ENCODE measurements at regions not wholly inside any gene's neighbourhood (a gene's known extent, or its start where the extent isn't known, plus 50 kb on each side); places are given as distances from the start of the nearest gene placed in this dataset.

- DNase-seq = no peak
- Histone ChIP-seq H2BK15ac (ENCODE audit: low read depth, poor library complexity, severe bottlenecking) (no peak overlapping the region), H3K4me1 (ENCODE audit: control insufficient read depth, insufficient read depth, low read depth, low read length) (no peaks in the 10 kb centered on the region), H4K91ac (ENCODE audit: low read length) (no peak overlapping the region), H3K79me1 (replicated peaks; ENCODE audit: low read length, poor library complexity, severe bottlenecking) (no peaks in the 10 kb centered on the region), H2AFZ (ENCODE audit: low read depth, low read length) (no peak overlapping the region), H3K27ac (ENCODE audit: low read length, poor library complexity, severe bottlenecking) (no peak overlapping the region), H3K4ac (ENCODE audit: low read depth in 1 of 2, low read length in 2 of 2) (no peak overlapping the region), H3K4me3 (ENCODE audit: insufficient read depth in 1 of 2, low read depth in 1 of 2, low read length in 2 of 2) (no peak overlapping the region), H2BK12ac (ENCODE audit: low read length in 2 of 2) (no peak overlapping the region), H3K36me3 (ENCODE audit: control insufficient read depth in 1 of 2, insufficient read depth in 2 of 2, low read depth in 1 of 2, low read length in 2 of 2) (no peaks in the 10 kb centered on the region), H3K14ac (ENCODE audit: low read length in 2 of 2) (no peak overlapping the region), H4K8ac (ENCODE audit: low read length) (no peak overlapping the region), H3K23ac (ENCODE audit: low read length in 2 of 2) (no peak overlapping the region), H2BK120ac (ENCODE audit: low read depth, low read length) (no peak overlapping the region), H3K9ac (ENCODE audit: low read length) (no peak overlapping the region), H2BK5ac (ENCODE audit: low read depth, low read length, poor library complexity, severe bottlenecking) (no peak overlapping the region), H3K18ac (ENCODE audit: low read depth in 1 of 2, low read length in 2 of 2) (no peak overlapping the region), H2AK5ac (ENCODE audit: low read length, severe bottlenecking) (no peak overlapping the region), H3K27me3 (ENCODE audit: control insufficient read depth in 1 of 2, insufficient read depth in 1 of 2, low read length in 2 of 2) (no peaks in the 10 kb centered on the region), H3K4me2 (ENCODE audit: low read length, poor library complexity, severe bottlenecking) (no peak overlapping the region), H3K9me3 (ENCODE audit: control insufficient read depth, low read length) (no peaks in the 10 kb centered on the region)
- 93% methylated on average over 1 of the region's 1 CpG for WGBS
Measured at GRCh38 chr13:107091861-107092260, 523.9 kb upstream of the ARGLU1 start.

DNA sequence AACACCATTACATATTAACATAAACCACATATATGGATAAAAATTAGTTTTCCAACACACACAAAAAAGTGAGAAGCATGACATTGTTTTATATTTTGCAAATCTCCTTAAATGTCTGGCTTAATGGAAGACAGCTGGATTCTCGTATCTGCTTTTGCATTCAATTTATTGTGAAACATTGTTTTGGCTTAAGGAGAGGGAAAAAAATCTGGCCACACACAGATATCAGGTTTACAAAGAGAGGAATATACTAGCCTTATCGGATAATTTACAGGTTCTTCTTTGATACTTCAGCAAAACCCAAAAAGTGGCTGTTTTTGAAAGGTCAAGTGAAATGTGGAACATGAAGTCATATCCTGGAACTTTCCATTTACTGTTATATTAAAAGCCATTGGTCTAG is 523.5 kb upstream of the ARGLU1 start:
- Histone ChIP-seq H2AK5ac (ENCODE audit: low read length, severe bottlenecking) (no peak overlapping the region), H3K9me3 (ENCODE audit: control insufficient read depth, low read length) (no peaks in the 10 kb centered on the region), H3K79me1 (replicated peaks; ENCODE audit: low read length, poor library complexity, severe bottlenecking) (no peaks in the 10 kb centered on the region), H2BK15ac (ENCODE audit: low read depth, poor library complexity, severe bottlenecking) (no peak overlapping the region), H3K9ac (ENCODE audit: low read length) (no peak overlapping the region), H3K4ac (ENCODE audit: low read depth in 1 of 2, low read length in 2 of 2) (no peak overlapping the region), H2AFZ (ENCODE audit: low read depth, low read length) (no peak overlapping the region), H4K91ac (ENCODE audit: low read length) (no peak overlapping the region), H3K4me3 (ENCODE audit: insufficient read depth in 1 of 2, low read depth in 1 of 2, low read length in 2 of 2) (no peak overlapping the region), H3K14ac (ENCODE audit: low read length in 2 of 2) (no peak overlapping the region), H4K8ac (ENCODE audit: low read length) (no peak overlapping the region), H3K4me1 (ENCODE audit: control insufficient read depth, insufficient read depth, low read depth, low read length) (no peaks in the 10 kb centered on the region), H3K23ac (ENCODE audit: low read length in 2 of 2) (no peak overlapping the region), H2BK5ac (ENCODE audit: low read depth, low read length, poor library complexity, severe bottlenecking) (no peak overlapping the region), H2BK12ac (ENCODE audit: low read length in 2 of 2) (no peak overlapping the region), H3K27ac (ENCODE audit: low read length, poor library complexity, severe bottlenecking) (no peak overlapping the region), H3K27me3 (ENCODE audit: control insufficient read depth in 1 of 2, insufficient read depth in 1 of 2, low read length in 2 of 2) (no peaks in the 10 kb centered on the region), H3K4me2 (ENCODE audit: low read length, poor library complexity, severe bottlenecking) (no peak overlapping the region), H3K36me3 (ENCODE audit: control insufficient read depth in 1 of 2, insufficient read depth in 2 of 2, low read depth in 1 of 2, low read length in 2 of 2) (no peaks in the 10 kb centered on the region), H3K18ac (ENCODE audit: low read depth in 1 of 2, low read length in 2 of 2) (no peak overlapping the region), H2BK120ac (ENCODE audit: low read depth, low read length) (no peak overlapping the region)
- DNase-seq = no peak
- 100% methylated on average over 1 of the region's 2 CpGs for WGBS

DNA sequence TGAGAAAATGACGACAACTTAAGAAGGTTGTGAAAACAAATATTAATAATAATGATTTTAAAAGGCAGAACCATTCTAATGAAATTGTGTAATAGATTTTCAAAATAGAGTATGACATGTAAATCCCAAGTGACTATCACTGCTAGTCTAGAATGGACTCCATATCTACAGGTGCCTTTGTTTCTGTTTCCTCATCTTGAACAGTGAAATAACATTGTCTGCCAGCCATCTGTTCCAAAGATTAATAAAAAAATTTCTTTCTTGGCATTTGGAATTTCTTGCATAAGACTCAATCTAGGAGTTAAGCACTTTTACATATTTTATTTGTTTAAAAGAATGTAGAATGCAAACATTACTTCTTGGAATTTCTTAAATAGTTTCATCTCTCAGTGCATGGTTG is 520.1 kb upstream of the ARGLU1 start:
- no peaks in the 10 kb centered on the region for H3K79me1 ChIP-seq (replicated peaks; ENCODE audit: low read length, poor library complexity, severe bottlenecking)
- no CpG with 5 or more reads among the region's 1 CpG for WGBS
- no peaks in the 10 kb centered on the region for H3K9me3 ChIP-seq (ENCODE audit: control insufficient read depth, low read length)
- DNase-seq = no peak
- no peak overlapping the region for H3K4me2 ChIP-seq (ENCODE audit: low read length, poor library complexity, severe bottlenecking)
- no peak overlapping the region for H3K27ac ChIP-seq (ENCODE audit: low read length, poor library complexity, severe bottlenecking)
- no peak overlapping the region for H3K9ac ChIP-seq (ENCODE audit: low read length)
- no peak overlapping the region for H2BK120ac ChIP-seq (ENCODE audit: low read depth, low read length)
- H3K14ac ChIP-seq (ENCODE audit: low read length in 2 of 2) = no peak overlapping the region
- H3K4me3 ChIP-seq (ENCODE audit: insufficient read depth in 1 of 2, low read depth in 1 of 2, low read length in 2 of 2) = no peak overlapping the region
- H2BK5ac ChIP-seq (ENCODE audit: low read depth, low read length, poor library complexity, severe bottlenecking) = no peak overlapping the region
- no peak overlapping the region for H2AK5ac ChIP-seq (ENCODE audit: low read length, severe bottlenecking)
- no peak overlapping the region for H4K91ac ChIP-seq (ENCODE audit: low read length)
- no peak overlapping the region for H2AFZ ChIP-seq (ENCODE audit: low read depth, low read length)
- H4K8ac ChIP-seq (ENCODE audit: low read length) = no peak overlapping the region
- H2BK12ac ChIP-seq (ENCODE audit: low read length in 2 of 2) = no peak overlapping the region
- no peaks in the 10 kb centered on the region for H3K27me3 ChIP-seq (ENCODE audit: control insufficient read depth in 1 of 2, insufficient read depth in 1 of 2, low read length in 2 of 2)
- H3K36me3 ChIP-seq (ENCODE audit: control insufficient read depth in 1 of 2, insufficient read depth in 2 of 2, low read depth in 1 of 2, low read length in 2 of 2) = no peaks in the 10 kb centered on the region
- no peaks in the 10 kb centered on the region for H3K4me1 ChIP-seq (ENCODE audit: control insufficient read depth, insufficient read depth, low read depth, low read length)
- H3K18ac ChIP-seq (ENCODE audit: low read depth in 1 of 2, low read length in 2 of 2) = no peak overlapping the region
- H3K4ac ChIP-seq (ENCODE audit: low read depth in 1 of 2, low read length in 2 of 2) = no peak overlapping the region
- H2BK15ac ChIP-seq (ENCODE audit: low read depth, poor library complexity, severe bottlenecking) = no peak overlapping the region
- no peak overlapping the region for H3K23ac ChIP-seq (ENCODE audit: low read length in 2 of 2)

- Histone ChIP-seq H3K9ac (ENCODE audit: low read length) (no peak overlapping the region), H3K9me3 (ENCODE audit: control insufficient read depth, low read length) (no peaks in the 10 kb centered on the region), H4K91ac (ENCODE audit: low read length) (no peak overlapping the region), H3K36me3 (ENCODE audit: control insufficient read depth in 1 of 2, insufficient read depth in 2 of 2, low read depth in 1 of 2, low read length in 2 of 2) (no peaks in the 10 kb centered on the region), H3K18ac (ENCODE audit: low read depth in 1 of 2, low read length in 2 of 2) (no peak overlapping the region), H2AFZ (ENCODE audit: low read depth, low read length) (no peak overlapping the region), H2AK5ac (ENCODE audit: low read length, severe bottlenecking) (peak overlapping the region; percentile 31), H3K4me3 (ENCODE audit: insufficient read depth in 1 of 2, low read depth in 1 of 2, low read length in 2 of 2) (no peak overlapping the region), H3K4ac (ENCODE audit: low read depth in 1 of 2, low read length in 2 of 2) (no peak overlapping the region), H2BK12ac (ENCODE audit: low read length in 2 of 2) (no peak overlapping the region), H3K23ac (ENCODE audit: low read length in 2 of 2) (no peak overlapping the region), H2BK5ac (ENCODE audit: low read depth, low read length, poor library complexity, severe bottlenecking) (no peak overlapping the region), H3K79me1 (replicated peaks; ENCODE audit: low read length, poor library complexity, severe bottlenecking) (no peaks in the 10 kb centered on the region), H2BK120ac (ENCODE audit: low read depth, low read length) (no peak overlapping the region), H4K8ac (ENCODE audit: low read length) (no peak overlapping the region), H3K4me2 (ENCODE audit: low read length, poor library complexity, severe bottlenecking) (no peak overlapping the region), H3K4me1 (ENCODE audit: control insufficient read depth, insufficient read depth, low read depth, low read length) (peaks cover 2% of the 10 kb centered on the region), H2BK15ac (ENCODE audit: low read depth, poor library complexity, severe bottlenecking) (no peak overlapping the region), H3K14ac (ENCODE audit: low read length in 2 of 2) (no peak overlapping the region), H3K27ac (ENCODE audit: low read length, poor library complexity, severe bottlenecking) (no peak overlapping the region), H3K27me3 (ENCODE audit: control insufficient read depth in 1 of 2, insufficient read depth in 1 of 2, low read length in 2 of 2) (no peaks in the 10 kb centered on the region)
- no peak for DNase-seq
- WGBS = 84% methylated on average over 1 of the region's 1 CpG
Measured at GRCh38 chr13:107079423-107080049, 511.6 kb upstream of the ARGLU1 start.

Data from mesenchymal stem cell (in vitro differentiated cells and primary cell).